ENCODE measurements at regions not wholly inside any gene's neighbourhood (a gene's known extent, or its start where the extent isn't known, plus 50 kb on each side); places are given as distances from the start of the nearest gene placed in this dataset.

- Histone ChIP-seq H3K4me1 (ENCODE audit: insufficient read depth, low read length, poor library complexity, severe bottlenecking) (no peaks in the 10 kb centered on the region), H3K4me2 (ENCODE audit: low read length) (no peak overlapping the region), H2AFZ (ENCODE audit: low read length) (no peak overlapping the region), H3K9me3 (ENCODE audit: low read length) (no peaks in the 10 kb centered on the region), H3K9me2 (ENCODE audit: insufficient read depth, low read length) (no peaks in the 10 kb centered on the region), H3K4me3 (ENCODE audit: low read depth, low read length, poor library complexity, severe bottlenecking) (no peak overlapping the region), H3K36me3 (ENCODE audit: insufficient read depth, low read length) (no peaks in the 10 kb centered on the region), H4K20me1 (ENCODE audit: insufficient read depth, low read length) (no peaks in the 10 kb centered on the region), H3K27ac (ENCODE audit: low read depth, low read length, poor library complexity, severe bottlenecking) (no peak overlapping the region), H3K79me2 (ENCODE audit: insufficient read depth, low read depth, low read length) (no peaks in the 10 kb centered on the region)
- no TSS peak for BruUV-seq (replicated peaks)
- no peak for DNase-seq (ENCODE audit: low spot score)
- ChIA-PET POLR2A (no interaction called here), CTCF (ENCODE audit: unreplicated experiment) (no interaction called here)
- TF ChIP-seq CTCF (conservative IDR thresholded peaks at IDR 0.05; ENCODE audit: low read length) (no peak), EZH2phosphoT487 (IDR thresholded peaks at IDR 0.05; ENCODE audit: borderline replicate concordance, low read depth, low read length) (no peak)
- intact Hi-C loops (cut with micrococcal nuclease; ENCODE audit: unreplicated experiment): no loop called here
Measured at GRCh38 chr7:46493196-46493595, 572.1 kb upstream of the IGFBP3 start.

GRCh38 chr7:46492466-46492865 lies 571.4 kb upstream of the IGFBP3 start:
- ChIA-PET POLR2A (no interaction called here), CTCF (ENCODE audit: unreplicated experiment) (no interaction called here)
- no TSS peak for BruUV-seq (replicated peaks)
- no peak for TF ChIP-seq EZH2phosphoT487 (IDR thresholded peaks at IDR 0.05; ENCODE audit: borderline replicate concordance, low read depth, low read length)
- no peak for TF ChIP-seq CTCF (conservative IDR thresholded peaks at IDR 0.05; ENCODE audit: low read length)
- no peaks in the 10 kb centered on the region for H3K4me1 ChIP-seq (ENCODE audit: insufficient read depth, low read length, poor library complexity, severe bottlenecking)
- H3K9me3 ChIP-seq (ENCODE audit: low read length): no peaks in the 10 kb centered on the region
- DNase-seq (ENCODE audit: low spot score): no peak
- H3K36me3 ChIP-seq (ENCODE audit: insufficient read depth, low read length): no peaks in the 10 kb centered on the region
- H3K4me2 ChIP-seq (ENCODE audit: low read length): no peak overlapping the region
- no peaks in the 10 kb centered on the region for H3K79me2 ChIP-seq (ENCODE audit: insufficient read depth, low read depth, low read length)
- no peak overlapping the region for H3K27ac ChIP-seq (ENCODE audit: low read depth, low read length, poor library complexity, severe bottlenecking)
- H3K4me3 ChIP-seq (ENCODE audit: low read depth, low read length, poor library complexity, severe bottlenecking): no peak overlapping the region
- no peaks in the 10 kb centered on the region for H4K20me1 ChIP-seq (ENCODE audit: insufficient read depth, low read length)
- intact Hi-C loops (cut with micrococcal nuclease; ENCODE audit: unreplicated experiment): no loop called here
- no peaks in the 10 kb centered on the region for H3K9me2 ChIP-seq (ENCODE audit: insufficient read depth, low read length)
- H2AFZ ChIP-seq (ENCODE audit: low read length): no peak overlapping the region

DNA sequence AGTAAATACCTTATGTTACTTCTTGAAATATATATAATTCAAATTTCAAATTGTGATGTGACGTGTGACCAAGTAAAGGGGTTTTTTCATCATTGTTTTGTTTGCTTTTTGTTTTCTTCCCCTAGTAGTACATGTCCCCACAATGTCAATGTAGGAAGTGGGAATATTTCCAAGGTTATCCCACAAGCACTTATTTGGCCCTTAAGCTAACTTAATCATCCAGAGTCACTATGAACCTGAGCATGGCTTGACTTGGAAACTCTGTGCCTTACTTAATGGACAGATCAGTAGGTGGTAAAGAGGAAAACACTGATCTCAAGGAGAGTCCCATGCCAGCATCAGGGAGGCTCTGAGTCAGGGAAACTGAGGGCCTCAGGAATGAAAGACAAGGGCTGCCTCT lies 569.3 kb upstream of the IGFBP3 start:
- POLR2A ChIA-PET: no interaction called here
- H3K36me3 ChIP-seq (ENCODE audit: insufficient read depth, low read length): no peaks in the 10 kb centered on the region
- H3K4me3 ChIP-seq (ENCODE audit: low read depth, low read length, poor library complexity, severe bottlenecking): no peak overlapping the region
- no peaks in the 10 kb centered on the region for H3K9me2 ChIP-seq (ENCODE audit: insufficient read depth, low read length)
- no peaks in the 10 kb centered on the region for H3K79me2 ChIP-seq (ENCODE audit: insufficient read depth, low read depth, low read length)
- no peak for DNase-seq (ENCODE audit: low spot score)
- H3K9me3 ChIP-seq (ENCODE audit: low read length): no peaks in the 10 kb centered on the region
- no peak overlapping the region for H3K4me2 ChIP-seq (ENCODE audit: low read length)
- no peaks in the 10 kb centered on the region for H4K20me1 ChIP-seq (ENCODE audit: insufficient read depth, low read length)
- intact Hi-C loops (cut with micrococcal nuclease; ENCODE audit: unreplicated experiment): no loop called here
- no peaks in the 10 kb centered on the region for H3K4me1 ChIP-seq (ENCODE audit: insufficient read depth, low read length, poor library complexity, severe bottlenecking)
- no TSS peak for BruUV-seq (replicated peaks)
- H2AFZ ChIP-seq (ENCODE audit: low read length): no peak overlapping the region
- TF ChIP-seq EZH2phosphoT487 (IDR thresholded peaks at IDR 0.05; ENCODE audit: borderline replicate concordance, low read depth, low read length): no peak
- TF ChIP-seq CTCF (conservative IDR thresholded peaks at IDR 0.05; ENCODE audit: low read length): no peak
- CTCF ChIA-PET (ENCODE audit: unreplicated experiment): no interaction called here
- no peak overlapping the region for H3K27ac ChIP-seq (ENCODE audit: low read depth, low read length, poor library complexity, severe bottlenecking)
